Neural progenitor cell (in vitro differentiated cells): ENCODE measurements at regions not wholly inside any gene's neighbourhood (a gene's known extent, or its start where the extent isn't known, plus 50 kb on each side); places are given as distances from the start of the nearest gene placed in this dataset.

Source experiments
- EZH2 ChIP-seq: fragments of 200-600 bp; sonication (generic); IDR thresholded peaks from 2 replicates; pipeline ENCODE4 v1.6.1; 2017; ENCODE audit warnings: antibody characterized with exemption, mild to moderate bottlenecking, moderate library complexity
- EZH2phosphoT487 ChIP-seq: fragments of 200-600 bp; sonication (generic); IDR thresholded peaks from 2 replicates; pipeline ENCODE4 v1.6.1; 2017; ENCODE audit warnings: antibody characterized with exemption
- TF ChIP-seq, protein P1 (sequence below): fragments of 200-600 bp; sonication (generic); IDR thresholded peaks from 2 replicates; pipeline ENCODE4 v1.5.1; 2017; ENCODE audit warnings: antibody characterized with exemption, mild to moderate bottlenecking

DNA sequence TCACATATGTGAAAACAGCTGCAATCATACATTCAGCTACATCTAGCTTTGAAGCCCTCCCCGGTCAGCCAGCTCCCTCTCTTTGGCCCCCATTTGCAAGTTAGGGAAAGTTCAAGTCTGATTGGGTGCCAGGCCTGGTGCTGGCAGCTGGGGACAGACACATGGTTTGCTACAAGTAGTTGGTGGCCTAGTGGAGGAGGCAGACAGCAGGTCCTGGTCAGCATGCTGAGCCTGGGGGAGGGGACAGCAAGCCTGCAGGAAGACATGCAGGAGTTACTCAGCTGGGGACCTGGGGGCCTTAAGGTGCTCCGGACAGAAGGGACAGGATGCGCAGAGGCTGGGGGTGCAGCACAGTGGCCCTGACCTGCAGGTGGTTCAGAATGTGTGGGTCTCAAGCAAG, 956.9 kb upstream of the ZNF722 start:
- TF ChIP-seq EZH2 (no peak), EZH2phosphoT487 (no peak)
- TF ChIP-seq, protein P1, sequence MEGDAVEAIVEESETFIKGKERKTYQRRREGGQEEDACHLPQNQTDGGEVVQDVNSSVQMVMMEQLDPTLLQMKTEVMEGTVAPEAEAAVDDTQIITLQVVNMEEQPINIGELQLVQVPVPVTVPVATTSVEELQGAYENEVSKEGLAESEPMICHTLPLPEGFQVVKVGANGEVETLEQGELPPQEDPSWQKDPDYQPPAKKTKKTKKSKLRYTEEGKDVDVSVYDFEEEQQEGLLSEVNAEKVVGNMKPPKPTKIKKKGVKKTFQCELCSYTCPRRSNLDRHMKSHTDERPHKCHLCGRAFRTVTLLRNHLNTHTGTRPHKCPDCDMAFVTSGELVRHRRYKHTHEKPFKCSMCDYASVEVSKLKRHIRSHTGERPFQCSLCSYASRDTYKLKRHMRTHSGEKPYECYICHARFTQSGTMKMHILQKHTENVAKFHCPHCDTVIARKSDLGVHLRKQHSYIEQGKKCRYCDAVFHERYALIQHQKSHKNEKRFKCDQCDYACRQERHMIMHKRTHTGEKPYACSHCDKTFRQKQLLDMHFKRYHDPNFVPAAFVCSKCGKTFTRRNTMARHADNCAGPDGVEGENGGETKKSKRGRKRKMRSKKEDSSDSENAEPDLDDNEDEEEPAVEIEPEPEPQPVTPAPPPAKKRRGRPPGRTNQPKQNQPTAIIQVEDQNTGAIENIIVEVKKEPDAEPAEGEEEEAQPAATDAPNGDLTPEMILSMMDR = no peak
